K562 (cell line): ENCODE measurements at regions not wholly inside any gene's neighbourhood (a gene's known extent, or its start where the extent isn't known, plus 50 kb on each side); places are given as distances from the start of the nearest gene placed in this dataset.

Experiments used
- DNMT1 ChIP-seq: fragments of 450-650 bp; IDR thresholded peaks from 2 replicates; pipeline ENCODE4 v1.6.1; 2016; ENCODE audit warnings: antibody characterized with exemption, mild to moderate bottlenecking
- MCM2 ChIP-seq: fragments of 450-650 bp; IDR thresholded peaks from 2 replicates; pipeline ENCODE4 v1.6.1; 2017; ENCODE audit warnings: low read depth, mild to moderate bottlenecking
- MTA1 ChIP-seq: fragments of 450-650 bp; IDR thresholded peaks from 2 replicates; pipeline ENCODE4 v1.6.1; 2017; ENCODE audit warnings: borderline replicate concordance
- MTA3 ChIP-seq: fragments of 450-650 bp; formaldehyde crosslinking; IDR thresholded peaks from 2 replicates; pipeline ENCODE4 v1.6.1; 2017; ENCODE audit warnings: mild to moderate bottlenecking, borderline replicate concordance
- ZBTB40 ChIP-seq, 2 experiments: fragments of 450-650 bp in 1 of 2; sonication (generic) in 1 of 2; formaldehyde crosslinking in 1 of 2; IDR thresholded peaks; 2 replicates each; pipeline versions ENCODE4 v1.7.1 to v1.9.0; 2016 to 2022; ENCODE audit warnings: inconsistent platforms in 1 of 2, mild to moderate bottlenecking in 1 of 2, missing genetic modification reagents in 1 of 2
- ZNF253 ChIP-seq: fragments of 250-450 bp; sonication (Bioruptor Pico); conservative IDR thresholded peaks from 2 replicates; pipeline ENCODE4 v1.6.1; 2021; ENCODE audit warnings: mild to moderate bottlenecking
- ZNF398 ChIP-seq: fragments of 250-450 bp; sonication (Bioruptor Pico); IDR thresholded peaks from 2 replicates; pipeline ENCODE4 v1.8.0; 2021; ENCODE audit warnings: moderate library complexity, mild to moderate bottlenecking, inconsistent platforms
- ZNF766 ChIP-seq: fragments of 200-800 bp; sonication (Bioruptor generic); conservative IDR thresholded peaks from 2 replicates; pipeline ENCODE4 v1.6.1; 2016; ENCODE audit warnings: missing genetic modification characterization, missing compliant biosample characterization
- TF ChIP-seq, protein P1 (sequence below): fragments of 450-650 bp; IDR thresholded peaks from 2 replicates; pipeline ENCODE4 v1.6.1; 2018; ENCODE audit not compliant: partially characterized antibody

- TF ChIP-seq ZBTB40 (IDR thresholded peaks at IDR 0.05) (no peak), ZBTB40 (CRISPR knock-in tag; IDR thresholded peaks at IDR 0.05) (no peak), MTA3 (no peak), MTA1 (no peak), ZNF766 (CRISPR knock-in tag) (no peak), MCM2 (no peak), ZNF398 (CRISPR knock-in tag) (no peak), ZNF253 (no peak), DNMT1 (no peak)
- TF ChIP-seq, protein P1, sequence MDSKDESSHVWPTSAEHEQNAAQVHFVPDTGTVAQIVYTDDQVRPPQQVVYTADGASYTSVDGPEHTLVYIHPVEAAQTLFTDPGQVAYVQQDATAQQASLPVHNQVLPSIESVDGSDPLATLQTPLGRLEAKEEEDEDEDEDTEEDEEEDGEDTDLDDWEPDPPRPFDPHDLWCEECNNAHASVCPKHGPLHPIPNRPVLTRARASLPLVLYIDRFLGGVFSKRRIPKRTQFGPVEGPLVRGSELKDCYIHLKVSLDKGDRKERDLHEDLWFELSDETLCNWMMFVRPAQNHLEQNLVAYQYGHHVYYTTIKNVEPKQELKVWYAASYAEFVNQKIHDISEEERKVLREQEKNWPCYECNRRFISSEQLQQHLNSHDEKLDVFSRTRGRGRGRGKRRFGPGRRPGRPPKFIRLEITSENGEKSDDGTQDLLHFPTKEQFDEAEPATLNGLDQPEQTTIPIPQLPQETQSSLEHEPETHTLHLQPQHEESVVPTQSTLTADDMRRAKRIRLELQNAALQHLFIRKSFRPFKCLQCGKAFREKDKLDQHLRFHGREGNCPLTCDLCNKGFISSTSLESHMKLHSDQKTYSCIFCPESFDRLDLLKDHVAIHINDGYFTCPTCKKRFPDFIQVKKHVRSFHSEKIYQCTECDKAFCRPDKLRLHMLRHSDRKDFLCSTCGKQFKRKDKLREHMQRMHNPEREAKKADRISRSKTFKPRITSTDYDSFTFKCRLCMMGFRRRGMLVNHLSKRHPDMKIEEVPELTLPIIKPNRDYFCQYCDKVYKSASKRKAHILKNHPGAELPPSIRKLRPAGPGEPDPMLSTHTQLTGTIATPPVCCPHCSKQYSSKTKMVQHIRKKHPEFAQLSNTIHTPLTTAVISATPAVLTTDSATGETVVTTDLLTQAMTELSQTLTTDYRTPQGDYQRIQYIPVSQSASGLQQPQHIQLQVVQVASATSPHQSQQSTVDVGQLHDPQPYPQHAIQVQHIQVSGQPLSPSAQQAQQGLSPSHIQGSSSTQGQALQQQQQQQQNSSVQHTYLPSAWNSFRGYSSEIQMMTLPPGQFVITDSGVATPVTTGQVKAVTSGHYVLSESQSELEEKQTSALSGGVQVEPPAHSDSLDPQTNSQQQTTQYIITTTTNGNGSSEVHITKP, result no peak
These were observed 439.1 kb downstream of the NR2F1-AS1 start (continued) for GRCh38 chr5:93141969-93142368.
